Caki2 (cell line): ENCODE measurements at regions not wholly inside any gene's neighbourhood (a gene's known extent, or its start where the extent isn't known, plus 50 kb on each side); places are given as distances from the start of the nearest gene placed in this dataset.
"Not testable (repeated sequence)": the region's sequence is repeated elsewhere in the genome, so short reads cannot be mapped to it uniquely, and the experiment has no call there.

Experiments used
- DNase-seq: peaks from one replicate; pipeline ENCODE4 v3.0.0-alpha.2; 2015; ENCODE audit warnings: low read depth
- in situ Hi-C: cut with HindIII; loops from 2 replicates; pipeline ENCODE4 v1.10.0; 2016; ENCODE audit warnings: low sequenced_read_pairs, low pct_unique_long_range_greater_than_20kb, mixed read lengths

DNA sequence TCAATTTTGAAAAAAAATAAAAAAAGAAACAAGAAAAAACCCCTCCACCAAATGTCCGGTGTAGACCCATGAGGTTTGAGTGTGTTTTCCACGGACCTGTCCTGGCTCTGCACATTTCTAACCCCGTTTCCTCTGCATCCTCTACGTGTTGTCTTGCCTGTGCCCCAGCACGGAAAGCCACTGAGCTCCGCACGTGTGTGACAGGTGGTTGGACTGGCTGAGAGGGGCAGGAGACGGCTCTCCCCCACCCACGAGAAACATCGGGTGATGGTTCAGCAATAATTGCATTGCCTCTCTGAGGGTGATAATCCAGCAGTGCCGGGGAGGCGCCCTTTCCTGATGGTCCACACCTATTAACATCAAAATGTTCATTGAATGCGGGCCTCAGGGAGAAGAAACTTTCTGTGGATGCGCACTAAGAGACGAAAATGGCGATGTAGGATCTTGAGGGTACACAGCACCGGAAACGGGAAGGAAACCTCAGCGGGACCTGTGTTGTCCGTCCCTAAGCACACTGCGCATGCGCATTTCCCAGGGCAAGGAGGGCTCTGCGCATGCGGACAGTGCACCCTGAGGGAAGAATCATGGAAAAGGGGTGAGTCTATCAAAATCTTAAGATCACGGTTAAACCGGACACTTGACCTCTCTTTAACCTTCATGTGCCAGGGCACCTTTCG, 470.1 kb upstream of the ADARB2 start:
- DNase-seq: no peak
- in situ Hi-C loops: no loop called here

DNA sequence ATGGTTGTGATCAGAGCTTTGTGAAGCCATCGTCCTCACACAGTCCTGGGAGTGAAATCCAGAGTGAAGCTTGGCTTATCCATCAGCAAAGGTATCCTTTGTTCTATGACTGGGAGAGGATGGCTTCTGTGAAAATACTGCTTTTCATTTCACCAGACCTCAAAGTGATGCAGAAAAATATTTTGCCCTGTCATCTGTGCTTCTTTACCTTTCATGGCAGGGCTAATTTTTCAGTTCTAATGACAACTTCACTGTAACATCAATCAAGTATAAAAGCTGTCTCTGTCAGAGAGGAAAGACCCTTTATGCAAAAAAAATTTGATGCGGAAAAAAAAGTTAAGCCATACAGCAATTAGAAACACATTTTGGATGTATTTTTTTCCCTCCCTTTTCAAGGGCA, 468.1 kb upstream of the ADARB2 start:
- in situ Hi-C loops: no loop called here
- no peak for DNase-seq

DNA sequence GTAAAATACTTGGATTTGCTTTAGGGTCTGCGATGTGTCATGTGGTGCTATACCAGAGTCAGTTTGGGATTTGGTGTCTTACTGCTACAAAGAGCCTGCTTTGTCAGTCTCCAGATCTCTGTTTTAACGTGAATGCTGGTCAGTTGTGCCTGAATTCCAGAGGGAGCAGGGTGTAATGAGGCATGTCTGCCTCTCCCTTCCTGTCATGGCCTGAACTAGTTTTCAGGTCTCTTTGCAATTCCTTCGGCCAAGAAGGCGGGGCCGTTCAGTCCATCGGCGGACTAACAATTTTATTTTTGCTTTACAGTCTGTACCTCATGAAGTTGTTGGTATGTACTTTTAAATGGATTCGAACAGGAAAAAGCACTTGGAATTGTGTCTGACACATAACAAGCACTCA, 465.1 kb upstream of the ADARB2 start:
- peak; percentile 64 for DNase-seq
- in situ Hi-C loops: no loop called here

DNA sequence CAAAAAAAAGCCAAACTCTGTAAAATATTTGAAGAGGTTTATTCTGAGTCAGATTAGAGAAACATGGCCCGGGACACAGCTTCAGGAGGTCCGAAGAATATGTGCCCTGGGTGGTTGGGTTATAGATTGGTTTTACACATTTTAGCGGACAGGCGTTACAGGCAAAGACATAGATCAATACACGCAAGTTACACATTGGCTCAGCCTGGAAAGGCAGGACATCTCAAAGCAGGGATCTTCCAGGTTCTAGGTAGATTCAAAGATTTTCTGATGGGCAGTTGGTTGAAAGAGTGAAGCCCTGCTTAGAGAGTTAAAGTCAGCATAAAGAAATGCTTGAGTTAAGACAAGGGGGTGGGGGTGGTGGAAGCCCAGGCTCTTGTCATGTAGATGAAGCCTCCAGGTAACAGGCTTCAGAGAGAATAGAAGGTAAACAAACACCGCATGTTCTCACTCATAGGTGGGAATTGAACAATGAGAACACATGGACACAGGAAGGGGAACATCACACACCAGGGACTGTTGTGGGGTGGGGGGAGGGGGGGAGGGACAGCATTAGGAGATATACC, 464.3 kb upstream of the ADARB2 start:
- in situ Hi-C loops: no loop called here
- no peak for DNase-seq

DNA sequence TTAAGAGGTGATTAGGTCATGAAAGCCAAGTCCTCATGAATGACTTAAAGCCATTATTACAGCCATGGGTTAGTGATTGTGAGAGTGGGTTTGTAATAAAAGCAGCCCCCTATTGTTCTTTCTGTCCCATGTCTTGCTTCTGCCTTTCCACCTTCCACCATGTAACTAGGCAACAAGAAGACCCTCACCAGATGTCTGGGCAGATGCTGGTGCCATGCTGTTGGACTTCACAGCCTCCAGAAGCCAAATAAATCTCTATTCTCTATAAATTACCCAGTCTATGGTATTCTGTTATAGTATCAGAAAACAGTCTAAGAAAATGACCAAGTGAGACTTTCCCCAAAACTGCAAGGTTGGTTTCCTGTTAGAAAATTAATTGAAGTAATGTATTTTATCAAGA, 460.3 kb upstream of the ADARB2 start:
- DNase-seq: no peak
- in situ Hi-C loops: no loop called here

DNA sequence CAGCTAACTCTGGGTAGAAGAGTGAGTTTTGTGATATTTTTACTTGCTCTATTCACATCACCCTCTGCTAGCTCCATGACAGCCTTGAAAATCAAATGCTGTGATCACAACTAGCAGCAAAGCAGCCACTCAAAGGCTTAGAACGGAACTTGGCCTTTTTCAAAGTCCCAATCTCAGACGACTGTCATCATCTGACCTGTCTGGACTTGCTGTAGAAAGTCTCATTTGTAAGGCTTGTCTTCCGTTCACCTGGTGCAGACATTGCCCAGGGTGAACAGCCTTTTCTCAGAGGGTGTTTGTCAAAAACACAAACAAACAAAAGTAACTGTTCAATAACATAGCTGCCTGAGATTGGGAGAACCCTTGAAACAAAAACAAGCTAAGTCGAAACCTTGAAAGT, 458.9 kb upstream of the ADARB2 start:
- no peak for DNase-seq
- in situ Hi-C loops: no loop called here

DNA sequence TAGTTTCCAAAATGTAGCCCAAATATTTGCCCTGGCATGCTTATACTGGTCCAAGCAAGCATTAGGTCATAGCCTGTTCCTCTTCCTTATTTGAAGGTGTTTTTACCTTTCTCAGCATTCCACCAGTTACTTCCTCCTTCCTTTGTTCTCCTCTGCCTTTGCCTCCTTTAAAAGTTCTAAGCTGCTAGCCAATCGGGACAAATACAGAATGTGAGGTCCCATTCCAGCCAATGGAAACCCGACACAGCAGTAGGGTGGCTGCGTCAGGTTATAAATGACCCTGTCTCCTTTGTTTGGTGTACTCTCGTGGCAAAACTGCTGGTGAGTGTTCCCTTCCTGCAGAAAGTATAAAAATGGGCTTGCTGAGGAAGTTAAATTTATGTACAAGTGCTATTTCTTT, 452.0 kb upstream of the ADARB2 start:
- in situ Hi-C loops, DNase-seq: not testable (repeated sequence)

DNA sequence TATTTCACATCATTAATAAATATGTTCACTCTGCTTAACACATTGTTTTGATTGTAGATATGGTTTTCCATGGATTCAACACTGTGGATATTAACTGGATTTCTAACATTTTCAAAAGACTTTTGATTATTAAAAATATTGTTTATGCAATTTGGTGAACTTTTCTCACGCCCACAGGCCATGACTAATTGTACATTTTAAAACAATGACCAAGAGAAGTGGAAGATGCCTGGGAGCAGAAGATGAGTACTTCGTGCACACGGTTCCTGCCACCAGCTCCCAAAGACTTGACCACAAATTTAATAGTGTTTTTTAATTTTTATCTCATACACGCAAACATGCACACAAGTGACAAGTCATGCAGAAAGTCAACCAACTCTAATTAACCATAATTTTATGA, 451.0 kb upstream of the ADARB2 start:
- in situ Hi-C loops: no loop called here
- DNase-seq: no peak

DNA sequence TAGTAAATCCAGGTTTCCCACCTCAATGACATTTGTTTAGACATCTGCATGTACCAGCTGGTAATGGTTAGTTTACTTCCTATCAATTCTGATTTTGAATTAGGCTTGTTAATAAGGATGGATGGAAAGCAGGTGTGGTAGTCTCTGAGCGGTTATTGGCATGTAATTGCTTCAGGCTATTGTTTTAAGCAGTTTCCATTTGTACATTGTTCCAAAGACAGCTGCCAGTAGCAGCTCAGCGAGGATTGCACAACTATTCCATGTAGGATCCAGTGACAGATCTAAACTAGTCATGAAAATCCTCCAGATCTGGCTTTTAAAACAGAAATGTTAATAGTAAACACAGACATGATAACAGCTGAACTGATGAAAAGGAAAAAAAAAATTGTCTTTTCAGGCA, 436.0 kb upstream of the ADARB2 start:
- no peak for DNase-seq
- in situ Hi-C loops: no loop called here

DNA sequence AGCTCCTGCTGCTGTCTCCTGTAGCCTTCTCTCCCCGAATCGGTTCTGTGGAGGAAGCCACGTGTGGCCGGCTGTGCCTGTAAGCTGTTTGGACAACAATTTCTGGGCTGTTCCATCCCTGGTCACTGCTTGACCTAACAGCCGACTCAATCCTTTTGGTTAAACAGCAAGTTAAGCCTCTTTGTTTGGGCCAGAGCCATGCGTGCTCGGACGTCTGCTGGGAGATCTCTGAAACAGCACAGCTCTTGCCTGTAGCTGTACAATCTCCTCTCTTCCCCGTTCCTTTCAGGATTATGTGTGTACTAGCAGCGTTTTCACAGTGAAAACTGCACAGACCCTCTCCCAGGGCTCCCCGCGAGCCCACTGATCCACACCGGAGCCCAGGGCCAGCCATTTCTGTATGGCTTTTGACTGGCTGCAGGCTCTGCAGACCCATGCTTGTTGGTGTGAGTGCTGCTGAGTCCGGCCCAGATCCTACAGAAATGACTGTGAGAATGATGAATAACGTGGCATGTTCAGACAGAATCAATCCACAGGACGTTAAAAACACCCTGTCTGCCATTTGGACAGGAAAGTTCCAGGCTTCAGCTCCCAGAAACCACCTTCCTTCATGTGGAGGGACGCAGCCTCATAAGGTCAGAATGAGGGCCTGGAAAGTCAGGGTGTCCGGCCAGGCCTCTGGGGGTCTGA, 428.6 kb upstream of the ADARB2 start:
- no peak for DNase-seq
- in situ Hi-C loops: no loop called here

DNA sequence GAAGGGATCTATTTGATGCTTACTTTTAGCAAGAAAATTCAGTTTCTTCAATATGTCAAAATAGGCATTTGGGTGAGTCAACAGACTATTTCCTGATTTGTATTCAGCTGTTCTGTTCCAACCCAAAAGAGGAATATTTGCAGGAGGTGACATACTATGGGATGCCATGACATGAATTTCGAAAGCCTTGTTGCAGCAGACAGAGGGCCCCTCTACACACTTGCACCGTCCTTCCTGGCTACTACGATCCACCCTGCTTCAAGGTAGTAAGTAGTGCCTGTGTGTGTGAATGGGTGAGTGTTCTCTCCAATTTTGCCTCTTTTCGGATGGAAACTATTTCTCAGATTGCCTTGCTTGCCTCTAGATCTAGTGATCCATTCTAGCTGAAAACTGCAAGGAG, 413.0 kb upstream of the ADARB2 start:
- no peak for DNase-seq
- in situ Hi-C loops: no loop called here

DNA sequence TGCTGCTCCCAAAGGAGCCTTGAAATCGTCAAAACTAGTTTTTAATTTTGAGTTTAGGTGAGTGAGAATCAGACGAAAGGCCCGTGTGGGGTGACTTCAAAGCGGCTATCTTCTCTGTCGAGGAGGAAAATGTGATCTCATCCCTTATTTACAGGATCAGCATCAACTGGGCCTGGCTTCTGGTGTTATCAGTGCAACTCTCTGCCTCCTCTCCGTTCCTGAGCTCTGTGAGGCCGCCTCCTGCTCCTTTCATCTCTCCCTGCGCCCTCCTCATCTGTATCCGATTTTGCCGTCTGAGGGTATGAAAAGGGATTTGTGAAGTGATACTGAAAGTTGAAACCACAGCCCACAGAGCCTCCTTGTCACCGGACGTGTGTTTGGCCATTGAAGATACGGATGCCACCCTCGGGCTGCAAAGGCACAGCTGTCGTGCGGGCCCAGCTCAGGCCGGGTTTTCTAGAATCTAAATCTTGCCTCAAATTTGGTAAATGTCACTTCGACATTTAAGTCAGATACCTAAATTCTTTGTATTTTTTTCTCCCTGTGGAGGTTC, 408.7 kb upstream of the ADARB2 start:
- in situ Hi-C loops: no loop called here
- no peak for DNase-seq

DNA sequence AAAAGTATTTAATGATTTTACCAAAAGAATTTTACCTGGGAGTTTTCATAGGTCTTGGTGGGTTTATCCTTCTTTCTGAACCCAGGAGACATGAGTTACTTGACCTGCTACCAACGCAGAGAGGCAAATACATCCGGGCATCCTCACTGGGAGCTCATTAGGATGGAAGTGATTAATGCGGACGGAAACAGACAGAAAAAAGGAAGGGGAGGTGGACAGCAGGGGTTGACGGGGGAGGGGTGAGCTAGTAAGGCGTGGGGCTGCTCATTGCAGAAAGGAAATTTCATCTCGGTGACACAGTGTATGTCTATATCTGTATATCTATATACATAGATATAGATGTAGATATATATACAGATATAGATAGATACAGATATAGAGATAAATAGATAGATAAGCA, 408.2 kb upstream of the ADARB2 start:
- no peak for DNase-seq
- in situ Hi-C loops: no loop called here

DNA sequence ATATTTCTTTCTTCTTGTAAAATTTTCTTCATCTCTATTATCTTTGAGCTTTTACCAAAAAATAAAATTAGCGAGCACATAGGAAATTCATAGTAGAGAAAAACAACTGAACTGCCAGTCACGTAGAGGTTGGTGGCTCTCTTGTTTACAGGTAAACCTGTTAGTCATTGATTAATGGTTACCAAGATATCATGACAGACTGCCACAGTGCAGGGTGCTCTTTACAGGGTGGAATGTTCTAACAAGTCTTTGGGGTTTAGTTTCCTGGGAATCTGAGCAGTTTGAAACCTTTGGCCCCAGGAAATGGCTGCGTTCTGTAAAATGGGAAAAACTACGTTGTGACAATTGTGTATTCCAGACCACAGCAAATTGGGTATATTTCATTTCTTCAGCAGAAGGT, 407.3 kb upstream of the ADARB2 start:
- in situ Hi-C loops: no loop called here
- no peak for DNase-seq

DNA sequence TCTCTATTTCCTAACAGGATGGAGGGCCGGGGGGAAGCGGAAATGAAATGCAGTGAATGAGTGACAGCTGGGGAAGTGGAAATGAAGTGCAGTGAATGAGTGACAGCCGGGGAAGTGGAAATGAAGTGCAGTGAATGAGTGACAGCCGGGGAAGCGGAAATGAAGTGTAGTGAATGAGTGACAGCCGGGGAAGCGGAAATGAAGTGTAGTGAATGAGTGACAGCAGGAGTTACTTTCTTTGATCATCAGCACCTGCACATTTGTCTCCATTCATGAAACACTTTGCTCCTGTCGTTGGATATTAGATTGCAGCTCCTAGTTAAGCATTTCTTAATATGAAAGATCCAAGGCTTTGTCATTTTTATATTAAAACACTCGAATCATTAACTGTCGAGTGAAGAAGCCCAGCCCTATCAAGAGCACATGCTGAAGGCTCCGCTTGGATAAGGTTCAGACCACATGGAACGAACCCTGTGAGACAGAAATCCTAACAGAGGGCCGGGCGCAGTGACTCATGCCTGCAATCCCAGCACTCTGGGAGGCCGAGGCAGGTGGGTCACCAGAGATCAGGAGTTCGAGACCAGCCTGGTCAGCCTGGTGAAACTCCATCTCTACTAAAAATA, 406.0 kb upstream of the ADARB2 start:
- in situ Hi-C loops: no loop called here
- no peak for DNase-seq

DNA sequence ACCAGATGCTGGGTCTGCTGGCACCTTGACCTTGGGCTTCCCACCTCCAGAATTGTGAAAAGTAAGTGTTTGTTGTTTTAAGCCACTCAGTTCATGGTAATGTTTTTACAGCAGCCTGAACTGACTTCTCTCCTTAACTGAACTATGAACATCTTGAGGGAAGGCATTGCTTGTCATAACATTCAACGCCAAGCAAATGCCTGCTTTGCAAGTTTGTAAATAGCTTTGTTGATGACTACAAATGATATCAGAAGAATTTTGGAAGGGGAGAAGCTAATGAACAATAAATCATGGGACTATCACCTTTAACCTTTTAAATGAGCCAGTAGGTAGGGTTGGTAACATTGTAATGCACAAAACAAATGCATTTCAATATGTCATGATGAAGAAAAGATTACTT, 402.4 kb upstream of the ADARB2 start:
- peak; percentile 11 for DNase-seq
- in situ Hi-C loops: no loop called here

DNA sequence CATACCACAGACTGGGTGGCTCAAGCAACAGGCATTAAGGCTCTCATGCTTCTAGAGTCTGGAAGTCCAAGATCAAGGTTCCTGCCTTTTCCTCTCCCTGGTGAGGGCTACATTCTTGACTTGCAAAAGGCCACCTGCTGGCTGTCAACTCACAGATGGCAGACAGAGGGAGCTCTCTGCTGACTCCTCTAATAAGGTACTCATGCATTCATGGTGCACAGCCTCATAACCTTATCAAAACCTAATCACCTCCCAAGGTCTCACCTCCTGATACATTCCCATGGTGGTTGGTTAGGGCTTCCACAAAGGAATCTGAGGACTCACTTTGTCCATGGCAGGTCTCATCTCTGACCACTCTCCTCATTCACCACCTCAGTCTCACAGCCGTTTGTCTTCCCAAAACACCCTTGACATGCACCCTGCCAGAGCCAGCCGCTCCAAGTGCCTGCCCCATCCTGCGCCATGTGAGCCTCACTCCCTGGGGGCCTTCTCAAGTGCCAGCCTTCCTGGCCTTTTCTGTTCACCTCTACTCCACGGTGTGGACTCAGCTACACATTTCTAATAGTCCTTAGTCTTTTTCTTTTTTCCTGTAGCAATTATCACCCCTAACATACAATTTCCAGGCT, 400.3 kb upstream of the ADARB2 start:
- DNase-seq: peak; percentile 22
- in situ Hi-C loops: no loop called here

DNA sequence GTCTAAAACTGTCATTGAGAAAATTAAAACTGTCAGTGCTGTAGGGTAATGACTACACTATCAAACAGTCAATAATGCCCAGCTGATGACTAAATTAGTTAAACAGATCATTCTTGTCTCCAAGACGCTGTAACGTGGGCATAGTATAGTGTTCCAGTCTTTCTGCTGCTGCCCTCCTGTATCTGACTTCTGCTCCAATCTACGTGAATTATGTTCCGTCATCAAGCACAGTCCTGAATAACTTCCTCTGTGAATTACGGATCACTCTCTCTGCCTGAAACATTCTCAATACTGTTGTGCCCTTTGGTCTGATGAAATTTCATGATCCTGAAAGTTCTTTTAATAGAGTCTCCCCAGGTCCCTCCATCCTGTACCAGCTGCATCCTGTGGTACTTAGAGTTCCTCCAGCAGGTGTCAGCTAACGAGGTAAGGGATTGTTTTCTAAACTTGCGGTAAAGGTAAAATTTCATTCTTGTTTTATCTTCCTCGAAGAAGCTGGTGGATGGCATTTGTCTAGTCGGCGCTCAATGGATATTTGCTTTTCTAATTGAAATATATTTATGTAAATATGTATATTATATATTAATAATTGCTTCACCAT, 393.5 kb upstream of the ADARB2 start:
- in situ Hi-C loops: no loop called here
- no peak for DNase-seq
